ENCODE measurements at regions not wholly inside any gene's neighbourhood (a gene's known extent, or its start where the extent isn't known, plus 50 kb on each side); places are given as distances from the start of the nearest gene placed in this dataset.

GRCh38 chr6:88383183-88383582 lies 217.0 kb upstream of the CNR1 start:
- Histone ChIP-seq H2AFZ (no peak overlapping the region), H4K20me1 (replicated peaks; ENCODE audit: insufficient read depth) (no peaks in the 10 kb centered on the region), H3K27ac (ENCODE audit: low read depth) (no peak overlapping the region), H3K4me1 (ENCODE audit: insufficient read depth) (peaks cover 22% of the 10 kb centered on the region), H3K4me2 (0 out of 2 replicates have a peak overlapping the region, but pooled peaks have one; percentile 0), H3F3A (replicated peaks; ENCODE audit: low read depth) (no peaks in the 10 kb centered on the region), H3K27me3 (ENCODE audit: insufficient read depth) (no peaks in the 10 kb centered on the region), H3K9me2 (ENCODE audit: insufficient read depth) (peaks cover 7% of the 10 kb centered on the region; the same call in 1 of the 2 replicates), H3K4me3 (no peak overlapping the region), H3K36me3 (ENCODE audit: insufficient read depth) (no peaks in the 10 kb centered on the region), H3K79me2 (replicated peaks; ENCODE audit: insufficient read depth) (no peaks in the 10 kb centered on the region)
- peaks cover 3% of the 10 kb centered on the region for H3K27me3 Mint-ChIP-seq (ENCODE audit: insufficient read depth, low read depth, poor library complexity)
- ATAC-seq, result no peak
- H3K4me1 Mint-ChIP-seq, result peaks cover 9% of the 10 kb centered on the region
- H3K36me3 Mint-ChIP-seq (ENCODE audit: low read depth), result no peaks in the 10 kb centered on the region
- no peak overlapping the region for H3K4me3 Mint-ChIP-seq
- DNase-seq (ENCODE audit: low spot score), result no peak
- no peak overlapping the region for H3K27ac Mint-ChIP-seq
- TF ChIP-seq ZNF114 (CRISPR knock-in tag; IDR thresholded peaks at IDR 0.05), result no peak
- H3K9me3 Mint-ChIP-seq, result no peaks in the 10 kb centered on the region; the same call in 2 of the 3 replicates

DNA sequence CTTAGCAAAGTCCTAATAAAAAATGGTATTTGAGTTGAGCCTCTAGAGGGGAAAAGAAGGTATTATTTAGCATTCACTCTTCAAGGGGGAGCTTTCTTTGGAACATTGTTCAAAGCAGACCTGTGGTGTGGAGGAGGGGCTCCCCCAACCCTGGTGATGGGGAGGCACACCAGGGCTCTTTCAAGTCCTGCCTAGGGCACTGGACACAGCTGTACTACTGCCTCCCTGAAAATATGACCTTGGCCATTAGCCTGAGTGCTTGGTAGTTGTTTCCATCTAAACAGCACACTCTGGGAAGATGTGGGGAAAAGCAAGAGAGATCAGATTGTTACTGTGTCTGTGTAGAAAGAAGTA lies 215.1 kb upstream of the CNR1 start:
- peaks cover 22% of the 10 kb centered on the region for H3K4me1 ChIP-seq (ENCODE audit: insufficient read depth)
- H3K4me2 ChIP-seq, result no peak overlapping the region
- peak overlapping the region; percentile 57; the same call in 1 of the 2 replicates for H2AFZ ChIP-seq
- Mint-ChIP-seq H3K27ac (no peak overlapping the region), H3K36me3 (ENCODE audit: low read depth) (no peaks in the 10 kb centered on the region), H3K4me3 (no peak overlapping the region), H3K27me3 (ENCODE audit: insufficient read depth, low read depth, poor library complexity) (peaks cover 3% of the 10 kb centered on the region), H3K4me1 (peaks cover 9% of the 10 kb centered on the region), H3K9me3 (no peaks in the 10 kb centered on the region; the same call in 2 of the 3 replicates)
- H3K9me2 ChIP-seq (ENCODE audit: insufficient read depth), result peaks cover 7% of the 10 kb centered on the region; the same call in 1 of the 2 replicates
- no peaks in the 10 kb centered on the region for H3K27me3 ChIP-seq (ENCODE audit: insufficient read depth)
- H3K36me3 ChIP-seq (ENCODE audit: insufficient read depth), result no peaks in the 10 kb centered on the region
- H3K27ac ChIP-seq (ENCODE audit: low read depth), result no peak overlapping the region
- H3K4me3 ChIP-seq, result no peak overlapping the region
- no peaks in the 10 kb centered on the region for H3F3A ChIP-seq (replicated peaks; ENCODE audit: low read depth)
- ATAC-seq, result peak; percentile 60; the same call in 2 of the 3 replicates
- no peaks in the 10 kb centered on the region for H3K79me2 ChIP-seq (replicated peaks; ENCODE audit: insufficient read depth)
- H4K20me1 ChIP-seq (replicated peaks; ENCODE audit: insufficient read depth), result no peaks in the 10 kb centered on the region
- no peak for DNase-seq (ENCODE audit: low spot score)
- TF ChIP-seq EZH2phosphoT487 (IDR thresholded peaks at IDR 0.05; ENCODE audit: unreplicated experiment) (no peak), ZNF331 (CRISPR knock-in tag; IDR thresholded peaks at IDR 0.05; ENCODE audit: low read depth) (no peak), JUNB (IDR thresholded peaks at IDR 0.05; ENCODE audit: unreplicated experiment) (no peak), REST (IDR thresholded peaks at IDR 0.05; ENCODE audit: unreplicated experiment) (no peak), EZH2 (IDR thresholded peaks at IDR 0.05; ENCODE audit: low read depth, unreplicated experiment) (no peak), ZNF114 (CRISPR knock-in tag; IDR thresholded peaks at IDR 0.05) (no peak), STAT1 (IDR thresholded peaks at IDR 0.05; ENCODE audit: unreplicated experiment) (no peak)
- TF ChIP-seq, protein P1, sequence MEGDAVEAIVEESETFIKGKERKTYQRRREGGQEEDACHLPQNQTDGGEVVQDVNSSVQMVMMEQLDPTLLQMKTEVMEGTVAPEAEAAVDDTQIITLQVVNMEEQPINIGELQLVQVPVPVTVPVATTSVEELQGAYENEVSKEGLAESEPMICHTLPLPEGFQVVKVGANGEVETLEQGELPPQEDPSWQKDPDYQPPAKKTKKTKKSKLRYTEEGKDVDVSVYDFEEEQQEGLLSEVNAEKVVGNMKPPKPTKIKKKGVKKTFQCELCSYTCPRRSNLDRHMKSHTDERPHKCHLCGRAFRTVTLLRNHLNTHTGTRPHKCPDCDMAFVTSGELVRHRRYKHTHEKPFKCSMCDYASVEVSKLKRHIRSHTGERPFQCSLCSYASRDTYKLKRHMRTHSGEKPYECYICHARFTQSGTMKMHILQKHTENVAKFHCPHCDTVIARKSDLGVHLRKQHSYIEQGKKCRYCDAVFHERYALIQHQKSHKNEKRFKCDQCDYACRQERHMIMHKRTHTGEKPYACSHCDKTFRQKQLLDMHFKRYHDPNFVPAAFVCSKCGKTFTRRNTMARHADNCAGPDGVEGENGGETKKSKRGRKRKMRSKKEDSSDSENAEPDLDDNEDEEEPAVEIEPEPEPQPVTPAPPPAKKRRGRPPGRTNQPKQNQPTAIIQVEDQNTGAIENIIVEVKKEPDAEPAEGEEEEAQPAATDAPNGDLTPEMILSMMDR (conservative IDR thresholded peaks at IDR 0.05; ENCODE audit: low read depth in 2 of 2), result no peak
- TF ChIP-seq, protein P2, sequence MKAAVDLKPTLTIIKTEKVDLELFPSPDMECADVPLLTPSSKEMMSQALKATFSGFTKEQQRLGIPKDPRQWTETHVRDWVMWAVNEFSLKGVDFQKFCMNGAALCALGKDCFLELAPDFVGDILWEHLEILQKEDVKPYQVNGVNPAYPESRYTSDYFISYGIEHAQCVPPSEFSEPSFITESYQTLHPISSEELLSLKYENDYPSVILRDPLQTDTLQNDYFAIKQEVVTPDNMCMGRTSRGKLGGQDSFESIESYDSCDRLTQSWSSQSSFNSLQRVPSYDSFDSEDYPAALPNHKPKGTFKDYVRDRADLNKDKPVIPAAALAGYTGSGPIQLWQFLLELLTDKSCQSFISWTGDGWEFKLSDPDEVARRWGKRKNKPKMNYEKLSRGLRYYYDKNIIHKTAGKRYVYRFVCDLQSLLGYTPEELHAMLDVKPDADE (IDR thresholded peaks at IDR 0.05), result no peak
